ENCODE measurements at regions not wholly inside any gene's neighbourhood (a gene's known extent, or its start where the extent isn't known, plus 50 kb on each side); places are given as distances from the start of the nearest gene placed in this dataset.

DNA sequence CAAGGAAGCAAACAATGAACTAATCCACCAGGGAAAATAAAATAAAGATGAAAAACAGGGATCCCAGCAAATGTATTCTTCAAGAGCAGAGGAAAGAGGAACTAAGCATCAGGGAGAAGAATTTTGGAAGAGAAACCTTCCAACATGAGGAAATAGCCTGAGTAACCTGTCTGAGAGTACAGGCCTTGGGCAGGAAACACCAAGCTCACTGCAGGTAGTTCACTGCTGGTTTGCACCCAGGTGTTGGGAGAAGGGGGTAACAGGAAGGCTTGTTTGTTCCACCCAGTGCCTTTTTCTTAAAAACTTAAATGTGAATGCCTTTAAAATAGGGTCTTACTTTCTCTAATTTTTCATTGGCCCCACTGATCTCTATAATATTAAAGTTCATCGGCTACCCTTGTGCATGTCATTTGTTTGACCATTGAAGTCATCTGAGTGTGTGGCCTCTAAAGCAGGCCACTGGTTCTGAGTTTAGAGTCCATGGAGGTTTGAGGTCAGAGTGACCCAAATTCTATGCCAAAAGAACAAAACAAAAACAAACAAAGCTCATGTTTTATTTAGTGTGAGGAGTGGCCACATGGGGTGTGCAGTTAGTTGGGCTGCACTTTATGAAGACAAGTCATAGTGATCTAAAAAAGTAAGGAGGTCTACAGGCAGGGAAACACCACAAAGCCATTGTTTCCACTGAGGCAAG is 62.9 kb upstream of the COX10 start:
- CTCF ChIA-PET, result no interaction called here

DNA sequence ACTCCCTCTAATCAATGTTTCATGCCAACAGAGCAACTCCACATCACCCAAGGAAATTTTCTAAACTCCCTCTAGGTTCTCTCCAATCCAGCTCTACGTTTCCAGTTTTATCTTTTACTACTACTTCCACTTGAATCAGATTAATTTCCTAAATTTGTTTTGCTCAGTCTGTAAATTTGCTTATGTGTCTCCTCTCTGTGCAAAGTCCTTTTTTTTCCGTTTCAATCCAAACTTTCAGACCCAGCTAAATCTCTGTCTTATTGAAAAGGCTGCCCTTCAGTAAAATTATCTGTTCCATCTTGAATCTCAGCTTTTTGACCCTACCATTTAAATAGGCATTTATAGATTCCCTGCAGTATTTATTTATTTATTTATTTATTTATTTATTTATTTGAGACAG is 61.4 kb upstream of the COX10 start:
- ChIA-PET CTCF (no interaction called here), POLR2A (no interaction called here)
- DNase-seq (ENCODE audit: extremely low spot score), result no peak
- TF ChIP-seq BHLHE40 (IDR thresholded peaks at IDR 0.05; ENCODE audit: borderline replicate concordance) (no peak), ZNF384 (IDR thresholded peaks at IDR 0.05) (no peak), TARDBP (IDR thresholded peaks at IDR 0.05) (no peak), ELF4 (IDR thresholded peaks at IDR 0.05) (no peak), ARNT (IDR thresholded peaks at IDR 0.05) (no peak), SUZ12 (IDR thresholded peaks at IDR 0.05) (no peak), HDGF (IDR thresholded peaks at IDR 0.05; ENCODE audit: borderline replicate concordance) (no peak), CTBP1 (IDR thresholded peaks at IDR 0.05; ENCODE audit: borderline replicate concordance) (no peak), L3MBTL2 (conservative IDR thresholded peaks at IDR 0.05) (no peak), FOXM1 (IDR thresholded peaks at IDR 0.05; ENCODE audit: borderline replicate concordance) (no peak), SP1 (IDR thresholded peaks at IDR 0.05) (no peak), NFRKB (IDR thresholded peaks at IDR 0.05) (no peak), FOXA1 (IDR thresholded peaks at IDR 0.05) (no peak)
- TF ChIP-seq, protein P1, sequence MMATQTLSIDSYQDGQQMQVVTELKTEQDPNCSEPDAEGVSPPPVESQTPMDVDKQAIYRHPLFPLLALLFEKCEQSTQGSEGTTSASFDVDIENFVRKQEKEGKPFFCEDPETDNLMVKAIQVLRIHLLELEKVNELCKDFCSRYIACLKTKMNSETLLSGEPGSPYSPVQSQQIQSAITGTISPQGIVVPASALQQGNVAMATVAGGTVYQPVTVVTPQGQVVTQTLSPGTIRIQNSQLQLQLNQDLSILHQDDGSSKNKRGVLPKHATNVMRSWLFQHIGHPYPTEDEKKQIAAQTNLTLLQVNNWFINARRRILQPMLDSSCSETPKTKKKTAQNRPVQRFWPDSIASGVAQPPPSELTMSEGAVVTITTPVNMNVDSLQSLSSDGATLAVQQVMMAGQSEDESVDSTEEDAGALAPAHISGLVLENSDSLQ (IDR thresholded peaks at IDR 0.05), result no peak

More for the DNA sequence above, 62.9 kb upstream of the COX10 start:
- POLR2A ChIA-PET, result no interaction called here
- TF ChIP-seq SUZ12 (IDR thresholded peaks at IDR 0.05) (no peak), ARNT (IDR thresholded peaks at IDR 0.05) (no peak), LEF1 (IDR thresholded peaks at IDR 0.05; ENCODE audit: borderline replicate concordance) (no peak), L3MBTL2 (conservative IDR thresholded peaks at IDR 0.05) (no peak), FOXA1 (IDR thresholded peaks at IDR 0.05) (no peak), TARDBP (IDR thresholded peaks at IDR 0.05) (no peak), ZNF384 (IDR thresholded peaks at IDR 0.05) (no peak)
- TF ChIP-seq, protein P1 (IDR thresholded peaks at IDR 0.05), result no peak
- no peak for DNase-seq (ENCODE audit: extremely low spot score)

DNA sequence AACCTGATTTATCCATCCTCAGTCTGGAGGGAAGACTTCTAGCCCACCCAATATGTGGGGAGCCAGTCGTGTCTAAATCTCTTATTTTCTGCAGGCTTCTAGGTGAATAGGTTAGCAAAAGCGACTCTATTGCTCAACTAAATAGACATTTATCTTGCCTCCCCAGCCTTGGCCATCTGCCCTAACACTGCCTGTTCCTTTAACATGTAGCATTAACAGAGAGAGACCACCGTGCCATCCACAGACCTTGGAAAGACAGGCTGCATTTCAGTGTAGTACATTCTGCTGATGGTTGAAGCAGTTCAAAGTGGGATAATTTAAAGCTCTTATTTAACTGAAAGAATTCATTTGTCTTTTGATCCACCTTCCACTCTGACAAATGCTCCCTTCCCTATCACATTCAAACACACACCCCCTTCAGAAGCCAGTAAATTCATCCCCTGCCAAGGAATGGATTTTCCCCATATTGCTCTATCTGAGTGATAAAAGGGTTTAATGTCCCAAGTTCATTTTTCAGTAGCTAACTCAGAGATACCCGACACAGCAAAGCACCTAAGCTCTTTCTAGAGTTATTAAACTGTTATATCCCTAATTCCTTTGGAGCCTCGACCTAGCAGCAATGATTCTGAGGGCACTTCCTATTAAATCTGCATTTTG is 58.1 kb upstream of the COX10 start:
- no peak for DNase-seq (ENCODE audit: extremely low spot score)
- POLR2A ChIA-PET, result no interaction called here
- TF ChIP-seq, protein P1 (IDR thresholded peaks at IDR 0.05), result no peak
- TF ChIP-seq TARDBP (IDR thresholded peaks at IDR 0.05) (no peak), ARNT (IDR thresholded peaks at IDR 0.05) (no peak), SP1 (IDR thresholded peaks at IDR 0.05) (no peak), ELF4 (IDR thresholded peaks at IDR 0.05) (no peak), FOXM1 (IDR thresholded peaks at IDR 0.05; ENCODE audit: borderline replicate concordance) (no peak), CTBP1 (IDR thresholded peaks at IDR 0.05; ENCODE audit: borderline replicate concordance) (no peak), L3MBTL2 (conservative IDR thresholded peaks at IDR 0.05) (no peak), FOXK2 (IDR thresholded peaks at IDR 0.05) (no peak), BHLHE40 (IDR thresholded peaks at IDR 0.05; ENCODE audit: borderline replicate concordance) (no peak), LEF1 (IDR thresholded peaks at IDR 0.05; ENCODE audit: borderline replicate concordance) (no peak), FOXA1 (IDR thresholded peaks at IDR 0.05) (no peak), ZNF384 (IDR thresholded peaks at IDR 0.05) (no peak), SUZ12 (IDR thresholded peaks at IDR 0.05) (no peak), NFRKB (IDR thresholded peaks at IDR 0.05) (no peak), HDGF (IDR thresholded peaks at IDR 0.05; ENCODE audit: borderline replicate concordance) (no peak)
- CTCF ChIA-PET, result interaction anchor here (0.5 kb wide), 1 partner anchor 26 kb away, joined by 3 read pairs; no protein-coding TSS in a partner anchor

DNA sequence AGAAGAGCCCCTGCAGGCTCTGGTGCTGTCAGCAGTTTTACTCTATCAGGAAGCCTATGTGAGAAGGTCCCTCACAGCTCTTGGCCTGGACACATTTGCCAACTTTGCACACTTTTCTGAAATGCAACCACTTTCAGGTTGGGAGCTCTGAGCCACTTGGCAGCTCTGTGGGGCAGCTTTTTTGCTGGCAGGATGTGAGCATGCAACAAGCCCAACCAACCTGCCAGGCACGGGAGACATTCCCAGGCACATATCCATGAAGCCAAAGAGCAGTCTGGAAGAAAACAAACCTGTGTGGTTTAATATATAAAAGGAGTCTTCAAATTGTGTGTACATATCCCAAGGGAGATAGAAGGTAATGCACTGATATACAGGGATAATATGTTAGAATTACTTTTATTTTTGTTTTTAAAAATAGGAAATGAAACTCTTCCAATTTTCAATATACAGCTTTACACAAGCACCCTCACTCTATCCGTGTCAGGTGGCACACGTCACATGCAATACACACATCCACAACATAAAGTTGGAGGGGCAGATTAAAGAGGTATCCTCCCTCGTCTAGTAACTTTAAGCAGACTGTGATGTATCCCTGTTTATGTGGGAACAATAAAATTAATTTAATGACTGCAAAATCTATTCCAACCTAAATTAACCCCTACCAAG is 57.4 kb upstream of the COX10 start:
- TF ChIP-seq SUZ12 (IDR thresholded peaks at IDR 0.05) (no peak), FOXM1 (IDR thresholded peaks at IDR 0.05; ENCODE audit: borderline replicate concordance) (no peak), ELF4 (IDR thresholded peaks at IDR 0.05) (no peak), LEF1 (IDR thresholded peaks at IDR 0.05; ENCODE audit: borderline replicate concordance) (no peak), TARDBP (IDR thresholded peaks at IDR 0.05) (no peak), HDGF (IDR thresholded peaks at IDR 0.05; ENCODE audit: borderline replicate concordance) (no peak), CTBP1 (IDR thresholded peaks at IDR 0.05; ENCODE audit: borderline replicate concordance) (no peak), FOXA1 (IDR thresholded peaks at IDR 0.05) (no peak), SP1 (IDR thresholded peaks at IDR 0.05) (no peak), BHLHE40 (IDR thresholded peaks at IDR 0.05; ENCODE audit: borderline replicate concordance) (no peak), FOXK2 (IDR thresholded peaks at IDR 0.05) (no peak), L3MBTL2 (conservative IDR thresholded peaks at IDR 0.05) (no peak)
- TF ChIP-seq, protein P1 (IDR thresholded peaks at IDR 0.05), result no peak
- no peak for DNase-seq (ENCODE audit: extremely low spot score)
- CTCF ChIA-PET, result no interaction called here
- POLR2A ChIA-PET, result no interaction called here

DNA sequence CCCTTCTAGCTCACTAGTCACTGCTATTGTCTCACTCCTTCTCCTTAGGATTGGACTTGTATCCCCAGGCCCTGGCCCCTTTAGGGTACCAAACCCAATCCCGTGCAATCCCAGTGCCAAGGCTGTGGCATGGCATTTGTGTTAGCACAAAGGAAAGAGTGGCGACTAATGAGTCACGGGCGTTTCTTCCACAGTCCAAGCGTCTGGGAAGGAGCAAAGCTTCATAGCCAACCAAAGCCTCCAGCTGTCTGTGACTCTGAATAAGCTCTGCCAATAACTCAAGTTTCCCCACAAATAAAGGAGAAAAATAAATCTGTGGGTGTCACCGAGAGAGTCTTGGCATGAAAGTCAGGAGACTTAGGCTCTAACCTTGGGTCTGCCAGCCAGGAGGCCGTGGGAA is 54.6 kb upstream of the COX10 start:
- TF ChIP-seq FOXA1 (IDR thresholded peaks at IDR 0.05), result no peak
- no peak for TF ChIP-seq TARDBP (IDR thresholded peaks at IDR 0.05)
- no peak for TF ChIP-seq NFRKB (IDR thresholded peaks at IDR 0.05)
- DNase-seq (ENCODE audit: extremely low spot score), result no peak
- CTCF ChIA-PET, result no interaction called here
- POLR2A ChIA-PET, result no interaction called here
